VCaP (cell line): ENCODE measurements at regions not wholly inside any gene's neighbourhood (a gene's known extent, or its start where the extent isn't known, plus 50 kb on each side); places are given as distances from the start of the nearest gene placed in this dataset.

ENCODE experiments used
- H3K27ac ChIP-seq: fragments of 450-650 bp; 2 replicates; pipeline ENCODE4 v1.5.1; 2017
- CTCF ChIP-seq: fragments of 450-650 bp; conservative IDR thresholded peaks from 2 replicates; pipeline ENCODE4 v1.5.1; 2017; ENCODE audit warnings: mild to moderate bottlenecking, moderate library complexity

GRCh38 chr4:112940336-112940735, 109.1 kb upstream of the ANK2 start:
- H3K27ac ChIP-seq, result no peak overlapping the region
- TF ChIP-seq CTCF, result no peak

GRCh38 chr4:112942077-112942476, 107.4 kb upstream of the ANK2 start:
- TF ChIP-seq CTCF, result peak; percentile 52; the same call in 1 of the 2 replicates
- H3K27ac ChIP-seq, result no peak overlapping the region

- no peak for TF ChIP-seq CTCF
- no peak overlapping the region for H3K27ac ChIP-seq
These were observed 106.5 kb upstream of the ANK2 start for GRCh38 chr4:112942997-112943396.

GRCh38 chr4:112944006-112944405, 105.4 kb upstream of the ANK2 start:
- no peak overlapping the region for H3K27ac ChIP-seq
- TF ChIP-seq CTCF, result no peak

GRCh38 chr4:112946127-112946526, 103.3 kb upstream of the ANK2 start:
- no peak overlapping the region for H3K27ac ChIP-seq
- no peak for TF ChIP-seq CTCF

GRCh38 chr4:112947616-112948015, 101.8 kb upstream of the ANK2 start:
- TF ChIP-seq CTCF, result no peak
- no peak overlapping the region for H3K27ac ChIP-seq

GRCh38 chr4:112951362-112952312, 97.8 kb upstream of the ANK2 start:
- no peak overlapping the region for H3K27ac ChIP-seq
- peak; percentile 75 for TF ChIP-seq CTCF
